HFFc6 (cell line): ENCODE measurements at regions not wholly inside any gene's neighbourhood (a gene's known extent, or its start where the extent isn't known, plus 50 kb on each side); places are given as distances from the start of the nearest gene placed in this dataset.

Experiments
- DNase-seq: peaks from one replicate; pipeline ENCODE4 v3.0.0-alpha.2; 2018
- H3K27ac Mint-ChIP-seq: 2 replicates; pipeline ENCODE4 v1.8.0; 2020; ENCODE audit warnings: mild to moderate bottlenecking, mixed read lengths
- H3K27me3 Mint-ChIP-seq: 2 replicates; pipeline ENCODE4 v1.8.0; 2021; ENCODE audit warnings: mild to moderate bottlenecking, moderate library complexity, mixed read lengths; ENCODE audit not compliant: insufficient read depth
- H3K36me3 Mint-ChIP-seq: 2 replicates; pipeline ENCODE4 v1.8.0; 2021; ENCODE audit warnings: low read depth, mixed read lengths
- H3K4me1 Mint-ChIP-seq: 2 replicates; pipeline ENCODE4 v1.8.0; 2020; ENCODE audit warnings: low read depth, mixed read lengths
- H3K4me3 Mint-ChIP-seq: 2 replicates; pipeline ENCODE4 v1.8.0; 2020; ENCODE audit warnings: mild to moderate bottlenecking, moderate library complexity, mixed read lengths
- H3K9me3 Mint-ChIP-seq: 2 replicates; pipeline ENCODE4 v1.8.0; 2020; ENCODE audit warnings: mild to moderate bottlenecking, mixed read lengths
- CTCF ChIP-seq: fragments of 200-600 bp; sonication (generic); IDR thresholded peaks from 2 replicates; pipeline ENCODE4 v1.5.0; 2021; ENCODE audit warnings: antibody characterized with exemption, mild to moderate bottlenecking

GRCh38 chr2:204434660-204435462 lies 110.4 kb upstream of the PARD3B start:
- no peak for TF ChIP-seq CTCF
- DNase-seq: no peak
- Mint-ChIP-seq H3K27ac (no peak overlapping the region), H3K27me3 (peaks cover 2% of the 10 kb centered on the region), H3K4me1 (peaks cover 4% of the 10 kb centered on the region; the same call in 1 of the 2 replicates), H3K4me3 (no peak overlapping the region), H3K36me3 (peaks cover 11% of the 10 kb centered on the region), H3K9me3 (peaks cover 13% of the 10 kb centered on the region)

DNA sequence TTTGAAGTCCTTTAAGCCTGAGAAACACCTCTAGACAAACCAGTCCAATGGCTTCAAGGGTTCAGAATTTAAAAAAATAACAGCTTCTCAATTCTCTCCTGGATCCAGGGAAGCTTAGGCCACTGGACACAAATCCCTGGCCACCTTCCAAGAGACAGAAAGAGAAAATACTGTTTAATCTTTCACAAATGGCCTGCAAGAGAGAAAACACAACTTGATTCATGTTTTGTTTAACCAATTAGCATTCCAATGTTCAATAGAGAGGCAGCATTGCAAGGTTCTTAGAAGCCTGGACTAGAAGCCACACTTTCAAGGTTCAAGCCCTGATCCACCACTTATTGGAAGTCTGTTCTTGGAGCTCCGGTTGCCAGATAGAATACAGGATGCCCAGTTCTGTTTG lies 109.0 kb upstream of the PARD3B start:
- Mint-ChIP-seq H3K9me3 (peaks cover 17% of the 10 kb centered on the region), H3K36me3 (peaks cover 14% of the 10 kb centered on the region), H3K4me3 (no peak overlapping the region), H3K27ac (no peak overlapping the region), H3K4me1 (peaks cover 5% of the 10 kb centered on the region; the same call in 1 of the 2 replicates), H3K27me3 (peaks cover 2% of the 10 kb centered on the region)
- TF ChIP-seq CTCF: no peak
- DNase-seq: no peak

DNA sequence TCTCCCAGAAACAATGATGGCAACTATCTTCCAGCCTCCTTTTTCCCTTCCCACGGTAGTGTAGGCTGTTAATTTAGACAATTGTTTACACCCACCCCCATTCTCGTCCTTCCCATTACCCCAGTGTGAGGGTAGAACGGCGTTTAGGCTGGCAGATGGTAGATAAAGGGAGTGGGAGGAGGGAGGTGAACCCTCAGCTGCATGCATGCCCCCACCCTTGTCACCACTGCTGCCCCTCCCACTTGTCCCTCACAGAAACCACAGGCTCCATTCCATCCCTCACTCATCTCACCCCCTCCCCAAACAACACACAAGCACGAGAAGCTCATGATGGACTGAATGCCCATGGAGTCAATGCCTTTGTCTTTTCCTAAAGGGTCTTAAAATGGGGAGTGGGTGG lies 107.9 kb upstream of the PARD3B start:
- H3K36me3 Mint-ChIP-seq: peaks cover 9% of the 10 kb centered on the region
- no peak for TF ChIP-seq CTCF
- H3K27me3 Mint-ChIP-seq: peaks cover 2% of the 10 kb centered on the region
- H3K9me3 Mint-ChIP-seq: peaks cover 9% of the 10 kb centered on the region
- H3K27ac Mint-ChIP-seq: no peak overlapping the region
- DNase-seq: no peak
- peaks cover 10% of the 10 kb centered on the region; the same call in 1 of the 2 replicates for H3K4me1 Mint-ChIP-seq
- H3K4me3 Mint-ChIP-seq: no peak overlapping the region

DNA sequence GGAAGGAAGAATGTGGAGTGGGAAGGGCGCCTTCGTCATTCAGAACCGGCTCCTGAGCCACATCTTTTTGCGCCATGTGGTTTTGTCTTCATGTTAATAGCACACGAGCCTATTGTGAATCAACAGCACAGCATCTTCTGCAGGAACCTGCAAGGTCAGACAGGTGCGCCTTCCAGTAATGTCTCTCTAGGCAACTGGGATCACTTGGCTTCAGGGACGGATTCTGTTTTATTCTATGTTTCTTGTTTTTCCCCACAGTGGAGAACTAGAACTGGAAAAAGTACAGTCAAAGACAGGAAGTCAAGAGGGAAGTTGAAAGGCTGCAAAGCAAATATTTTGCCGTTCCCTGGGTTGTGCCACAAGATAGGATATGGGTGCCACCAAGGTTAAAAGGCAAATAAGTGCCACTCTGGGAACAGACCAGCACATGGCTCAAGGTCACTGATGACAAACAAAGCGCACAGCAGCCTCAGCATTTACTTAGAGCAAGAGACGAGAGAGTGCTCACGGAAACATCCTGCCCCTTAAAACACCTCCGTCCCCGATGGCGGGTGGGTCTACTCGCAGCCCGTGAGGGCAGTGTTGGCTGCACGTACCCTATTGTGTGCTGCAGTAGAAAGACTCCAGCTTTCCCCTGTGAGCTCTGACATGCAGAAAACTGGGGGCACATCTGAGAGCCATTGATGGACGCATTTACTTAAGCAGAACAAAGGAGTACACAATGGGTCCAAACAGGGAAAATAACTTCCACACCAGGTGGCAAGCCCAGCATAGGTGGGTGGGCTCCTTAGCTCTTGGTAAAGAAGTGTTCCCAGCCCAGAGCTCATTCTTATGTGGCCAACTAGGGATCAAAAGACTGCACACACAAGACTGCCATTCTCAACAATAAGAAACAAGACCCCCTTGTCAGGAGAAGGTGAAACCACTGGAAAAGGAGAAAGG lies 107.2 kb upstream of the PARD3B start:
- Mint-ChIP-seq H3K36me3 (0 out of 2 replicates have a peak, but pooled peaks cover 3% of the 10 kb centered on the region), H3K4me1 (peaks cover 10% of the 10 kb centered on the region; the same call in 1 of the 2 replicates), H3K4me3 (no peak overlapping the region), H3K27me3 (peaks cover 2% of the 10 kb centered on the region), H3K27ac (no peak overlapping the region), H3K9me3 (0 out of 2 replicates have a peak, but pooled peaks cover 3% of the 10 kb centered on the region)
- no peak for TF ChIP-seq CTCF
- DNase-seq: no peak

GRCh38 chr2:204441316-204441715 lies 104.0 kb upstream of the PARD3B start:
- H3K4me3 Mint-ChIP-seq: no peak overlapping the region
- no peak for DNase-seq
- TF ChIP-seq CTCF: no peak
- H3K27me3 Mint-ChIP-seq: peaks cover 5% of the 10 kb centered on the region
- peaks cover 11% of the 10 kb centered on the region for H3K36me3 Mint-ChIP-seq
- H3K4me1 Mint-ChIP-seq: 0 out of 2 replicates have a peak, but pooled peaks cover 5% of the 10 kb centered on the region
- peaks cover 9% of the 10 kb centered on the region for H3K9me3 Mint-ChIP-seq
- H3K27ac Mint-ChIP-seq: no peak overlapping the region
